SK-N-MC (cell line): ENCODE measurements at regions not wholly inside any gene's neighbourhood (a gene's known extent, or its start where the extent isn't known, plus 50 kb on each side); places are given as distances from the start of the nearest gene placed in this dataset.

Experiments
- DNase-seq: peaks from one replicate; pipeline ENCODE4 v3.0.0-alpha.2; 2011; ENCODE audit warnings: low read depth, low spot score
- H3K27ac ChIP-seq: fragments of 200-600 bp; sonication (generic); 2 replicates; pipeline ENCODE4 v1.5.1; 2016; ENCODE audit warnings: mixed run types
- H3K36me3 ChIP-seq: fragments of 200-600 bp; sonication (generic); 2 replicates; pipeline ENCODE4 v1.6.1; 2017; ENCODE audit warnings: antibody characterized with exemption, low read length, mixed read lengths; ENCODE audit not compliant: insufficient read depth
- H3K4me3 ChIP-seq: fragments of 200-600 bp; sonication (generic); 2 replicates; pipeline ENCODE4 v1.5.1; 2016
- H3K9ac ChIP-seq: fragments of 200-600 bp; sonication (generic); 2 replicates; pipeline ENCODE4 v1.8.0; 2017; ENCODE audit warnings: mixed run types, mixed read lengths; ENCODE audit not compliant: insufficient read length
- H3K9me3 ChIP-seq: fragments of 200-600 bp; sonication (generic); 2 replicates; pipeline ENCODE4 v1.6.1; 2017; ENCODE audit warnings: low read depth, mild to moderate bottlenecking, antibody characterized with exemption, low read length, moderate library complexity, mixed read lengths
- EZH2 ChIP-seq: fragments of 200-600 bp; sonication (generic); IDR thresholded peaks from one replicate; pipeline ENCODE4 v1.6.1; 2017; ENCODE audit warnings: antibody characterized with exemption
- FOXP2 ChIP-seq: optimal IDR thresholded peaks from 2 replicates; pipeline ENCODE3; 2011; ENCODE audit warnings: mild to moderate bottlenecking, moderate library complexity; ENCODE audit not compliant: insufficient read depth; ENCODE audit errors: extremely low read length, control extremely low read depth
- POLR2AphosphoS5 ChIP-seq: IDR thresholded peaks from 2 replicates; pipeline ENCODE4 v1.6.1; 2012; ENCODE audit warnings: mild to moderate bottlenecking, low read depth, low read length, borderline replicate concordance

- no peak overlapping the region for H3K27ac ChIP-seq
- H3K9ac ChIP-seq: no peak overlapping the region
- no peaks in the 10 kb centered on the region for H3K9me3 ChIP-seq
- TF ChIP-seq EZH2 (no peak), POLR2AphosphoS5 (no peak), FOXP2 (no peak)
- H3K4me3 ChIP-seq: no peak overlapping the region
- no peaks in the 10 kb centered on the region for H3K36me3 ChIP-seq
- no peak for DNase-seq
Measured at GRCh38 chr7:81611805-81612204, 158.0 kb downstream of the HGF start.

- H3K4me3 ChIP-seq: no peak overlapping the region
- H3K9me3 ChIP-seq: no peaks in the 10 kb centered on the region
- no peak overlapping the region for H3K9ac ChIP-seq
- no peak overlapping the region for H3K27ac ChIP-seq
- H3K36me3 ChIP-seq: no peaks in the 10 kb centered on the region
- TF ChIP-seq EZH2 (no peak), POLR2AphosphoS5 (no peak), FOXP2 (no peak)
- DNase-seq: no peak
Measured at GRCh38 chr7:81611040-81611439, 158.8 kb downstream of the HGF start.

GRCh38 chr7:81608748-81609382 lies 161.0 kb downstream of the HGF start:
- Histone ChIP-seq H3K9ac (no peak overlapping the region), H3K36me3 (no peaks in the 10 kb centered on the region), H3K4me3 (no peak overlapping the region), H3K27ac (no peak overlapping the region), H3K9me3 (no peaks in the 10 kb centered on the region)
- TF ChIP-seq POLR2AphosphoS5 (no peak), FOXP2 (no peak), EZH2 (no peak)
- no peak for DNase-seq

GRCh38 chr7:81607987-81608386 lies 161.9 kb downstream of the HGF start:
- Histone ChIP-seq H3K27ac (no peak overlapping the region), H3K9me3 (no peaks in the 10 kb centered on the region), H3K9ac (no peak overlapping the region), H3K36me3 (no peaks in the 10 kb centered on the region), H3K4me3 (no peak overlapping the region)
- no peak for DNase-seq
- TF ChIP-seq EZH2 (no peak), FOXP2 (no peak), POLR2AphosphoS5 (no peak)

GRCh38 chr7:81606078-81606863 lies 163.6 kb downstream of the HGF start:
- no peak for DNase-seq
- Histone ChIP-seq H3K9me3 (no peaks in the 10 kb centered on the region), H3K4me3 (no peak overlapping the region), H3K27ac (no peak overlapping the region), H3K36me3 (no peaks in the 10 kb centered on the region), H3K9ac (no peak overlapping the region)
- TF ChIP-seq EZH2: no peak
- TF ChIP-seq POLR2AphosphoS5: no peak
- no peak for TF ChIP-seq FOXP2

- H3K4me3 ChIP-seq: no peak overlapping the region
- TF ChIP-seq EZH2 (no peak), FOXP2 (no peak), POLR2AphosphoS5 (no peak)
- H3K9ac ChIP-seq: no peak overlapping the region
- H3K9me3 ChIP-seq: no peaks in the 10 kb centered on the region
- no peaks in the 10 kb centered on the region for H3K36me3 ChIP-seq
- no peak overlapping the region for H3K27ac ChIP-seq
- no peak for DNase-seq
Measured at GRCh38 chr7:81605493-81605892, 164.4 kb downstream of the HGF start.

GRCh38 chr7:81604808-81605174 lies 165.1 kb downstream of the HGF start:
- TF ChIP-seq POLR2AphosphoS5 (no peak), FOXP2 (no peak), EZH2 (no peak)
- DNase-seq: no peak
- no peak overlapping the region for H3K27ac ChIP-seq
- no peaks in the 10 kb centered on the region for H3K9me3 ChIP-seq
- H3K4me3 ChIP-seq: no peak overlapping the region
- no peak overlapping the region for H3K9ac ChIP-seq
- no peaks in the 10 kb centered on the region for H3K36me3 ChIP-seq

GRCh38 chr7:81604075-81604807 lies 165.6 kb downstream of the HGF start:
- Histone ChIP-seq H3K9ac (no peak overlapping the region), H3K4me3 (no peak overlapping the region), H3K9me3 (no peaks in the 10 kb centered on the region), H3K36me3 (no peaks in the 10 kb centered on the region), H3K27ac (no peak overlapping the region)
- DNase-seq: no peak
- no peak for TF ChIP-seq FOXP2
- no peak for TF ChIP-seq EZH2
- no peak for TF ChIP-seq POLR2AphosphoS5
